NCI-H748 (cell line): ENCODE measurements at regions not wholly inside any gene's neighbourhood (a gene's known extent, or its start where the extent isn't known, plus 50 kb on each side); places are given as distances from the start of the nearest gene placed in this dataset.

Experiments
- DNase-seq: peaks from one replicate; lab custom pipeline; 2025; ENCODE audit not compliant: unreplicated experiment; lab: John Stamatoyannopoulos, UW

GRCh38 chr1:163730411-163730821 is 408.7 kb downstream of the NUF2 start:
- no peak for DNase-seq

GRCh38 chr1:163737261-163737660 is 415.5 kb downstream of the NUF2 start:
- no peak for DNase-seq

- no peak for DNase-seq
Measured at GRCh38 chr1:163744301-163744887, 422.6 kb downstream of the NUF2 start.

- no peak for DNase-seq
Measured at GRCh38 chr1:163745204-163745603, 423.4 kb downstream of the NUF2 start.

- peak; percentile 12 for DNase-seq
Measured at GRCh38 chr1:163747261-163747660, 425.5 kb downstream of the NUF2 start.

GRCh38 chr1:163747855-163748254 is 426.1 kb downstream of the NUF2 start:
- DNase-seq = no peak

GRCh38 chr1:163758977-163759670 is 437.4 kb downstream of the NUF2 start:
- no peak for DNase-seq

- DNase-seq = no peak
Measured at GRCh38 chr1:163761898-163762297, 440.1 kb downstream of the NUF2 start.

GRCh38 chr1:163766257-163766918 is 444.6 kb downstream of the NUF2 start:
- no peak for DNase-seq

- DNase-seq = no peak
Measured at GRCh38 chr1:163768576-163768975, 446.8 kb downstream of the NUF2 start.

GRCh38 chr1:163770265-163770664 is 448.5 kb downstream of the NUF2 start:
- DNase-seq = no peak

GRCh38 chr1:163771637-163772036 is 449.9 kb downstream of the NUF2 start:
- DNase-seq = no peak

GRCh38 chr1:163772246-163772645 is 450.5 kb downstream of the NUF2 start:
- no peak for DNase-seq

GRCh38 chr1:163773396-163773795 is 451.6 kb downstream of the NUF2 start:
- DNase-seq = no peak

- DNase-seq = no peak
Measured at GRCh38 chr1:163774401-163774945, 452.7 kb downstream of the NUF2 start.

GRCh38 chr1:163774978-163775620 is 453.3 kb downstream of the NUF2 start:
- no peak for DNase-seq

- DNase-seq = no peak
Measured at GRCh38 chr1:163777205-163777604, 455.5 kb downstream of the NUF2 start.

- no peak for DNase-seq
Measured at GRCh38 chr1:163781146-163781545, 459.4 kb downstream of the NUF2 start.

GRCh38 chr1:163785868-163786405 is 464.2 kb downstream of the NUF2 start:
- no peak for DNase-seq

GRCh38 chr1:163789911-163790310 is 468.2 kb downstream of the NUF2 start:
- peak; percentile 11 for DNase-seq

- DNase-seq = no peak
Measured at GRCh38 chr1:163794551-163794950, 472.8 kb downstream of the NUF2 start.
